ENCODE measurements at regions not wholly inside any gene's neighbourhood (a gene's known extent, or its start where the extent isn't known, plus 50 kb on each side); places are given as distances from the start of the nearest gene placed in this dataset.

DNA sequence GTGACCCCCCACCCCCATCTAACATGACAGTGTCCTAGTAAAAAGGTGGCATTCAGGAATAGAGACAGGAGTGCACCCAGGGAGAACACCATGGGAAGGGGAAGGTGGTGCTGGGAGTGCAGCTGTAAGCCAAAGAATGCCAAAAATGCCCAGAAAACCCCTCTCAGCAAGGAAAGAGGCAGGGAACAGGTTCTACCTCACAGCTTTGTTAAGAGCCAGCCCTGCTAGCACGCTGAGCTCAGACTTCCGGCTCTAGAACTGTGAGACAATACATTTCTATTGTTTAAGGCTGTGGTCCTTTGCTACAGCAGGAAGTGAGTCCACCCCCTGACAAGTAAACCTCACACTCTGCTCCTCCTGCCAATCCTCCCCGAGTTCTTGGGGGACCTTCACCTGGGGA lies 302.4 kb upstream of the N4BP1 start:
- TF ChIP-seq, protein P1, sequence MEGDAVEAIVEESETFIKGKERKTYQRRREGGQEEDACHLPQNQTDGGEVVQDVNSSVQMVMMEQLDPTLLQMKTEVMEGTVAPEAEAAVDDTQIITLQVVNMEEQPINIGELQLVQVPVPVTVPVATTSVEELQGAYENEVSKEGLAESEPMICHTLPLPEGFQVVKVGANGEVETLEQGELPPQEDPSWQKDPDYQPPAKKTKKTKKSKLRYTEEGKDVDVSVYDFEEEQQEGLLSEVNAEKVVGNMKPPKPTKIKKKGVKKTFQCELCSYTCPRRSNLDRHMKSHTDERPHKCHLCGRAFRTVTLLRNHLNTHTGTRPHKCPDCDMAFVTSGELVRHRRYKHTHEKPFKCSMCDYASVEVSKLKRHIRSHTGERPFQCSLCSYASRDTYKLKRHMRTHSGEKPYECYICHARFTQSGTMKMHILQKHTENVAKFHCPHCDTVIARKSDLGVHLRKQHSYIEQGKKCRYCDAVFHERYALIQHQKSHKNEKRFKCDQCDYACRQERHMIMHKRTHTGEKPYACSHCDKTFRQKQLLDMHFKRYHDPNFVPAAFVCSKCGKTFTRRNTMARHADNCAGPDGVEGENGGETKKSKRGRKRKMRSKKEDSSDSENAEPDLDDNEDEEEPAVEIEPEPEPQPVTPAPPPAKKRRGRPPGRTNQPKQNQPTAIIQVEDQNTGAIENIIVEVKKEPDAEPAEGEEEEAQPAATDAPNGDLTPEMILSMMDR (IDR thresholded peaks at IDR 0.05; ENCODE audit: low read length) = no peak
- TF ChIP-seq EZH2phosphoT487 (IDR thresholded peaks at IDR 0.05; ENCODE audit: low read length) (no peak), EZH2 (optimal IDR thresholded peaks at IDR 0.05; ENCODE audit: low read depth, low read length) (no peak)
